ENCODE measurements at regions not wholly inside any gene's neighbourhood (a gene's known extent, or its start where the extent isn't known, plus 50 kb on each side); places are given as distances from the start of the nearest gene placed in this dataset.
"Not testable (repeated sequence)": the region's sequence is repeated elsewhere in the genome, so short reads cannot be mapped to it uniquely, and the experiment has no call there.

GRCh38 chr11:123344188-123344587, 85.9 kb upstream of the GRAMD1B start:
- not testable (repeated sequence) for DNase-seq (ENCODE audit: low read depth)

GRCh38 chr11:123338997-123339752, 90.9 kb upstream of the GRAMD1B start:
- DNase-seq (ENCODE audit: low read depth), result no peak

- DNase-seq (ENCODE audit: low read depth), result no peak
These were observed 91.7 kb upstream of the GRAMD1B start for GRCh38 chr11:123338266-123338800.

GRCh38 chr11:123334925-123335324, 95.1 kb upstream of the GRAMD1B start:
- DNase-seq (ENCODE audit: low read depth), result no peak

- not testable (repeated sequence) for DNase-seq (ENCODE audit: low read depth)
These were observed 97.5 kb upstream of the GRAMD1B start for GRCh38 chr11:123332577-123332976.

GRCh38 chr11:123330948-123331347, 99.1 kb upstream of the GRAMD1B start:
- no peak for DNase-seq (ENCODE audit: low read depth)

GRCh38 chr11:123330471-123330870, 99.6 kb upstream of the GRAMD1B start:
- DNase-seq (ENCODE audit: low read depth), result no peak

GRCh38 chr11:123330071-123330470, 100.0 kb upstream of the GRAMD1B start:
- DNase-seq (ENCODE audit: low read depth), result no peak

- no peak for DNase-seq (ENCODE audit: low read depth)
These were observed 101.7 kb upstream of the GRAMD1B start for GRCh38 chr11:123328281-123328867.

GRCh38 chr11:123325533-123325932, 104.5 kb upstream of the GRAMD1B start:
- DNase-seq (ENCODE audit: low read depth), result no peak

GRCh38 chr11:123323568-123323967, 106.5 kb upstream of the GRAMD1B start:
- no peak for DNase-seq (ENCODE audit: low read depth)

- no peak for DNase-seq (ENCODE audit: low read depth)
These were observed 108.4 kb upstream of the GRAMD1B start for GRCh38 chr11:123321636-123322035.

GRCh38 chr11:123318623-123319022, 111.4 kb upstream of the GRAMD1B start:
- no peak for DNase-seq (ENCODE audit: low read depth)

GRCh38 chr11:123318132-123318531, 111.9 kb upstream of the GRAMD1B start:
- DNase-seq (ENCODE audit: low read depth), result not testable (repeated sequence)

- DNase-seq (ENCODE audit: low read depth), result peak; percentile 18
These were observed 114.1 kb upstream of the GRAMD1B start for GRCh38 chr11:123316003-123316402.

- DNase-seq (ENCODE audit: low read depth), result no peak
These were observed 115.1 kb upstream of the GRAMD1B start for GRCh38 chr11:123314972-123315371.

GRCh38 chr11:123313262-123313661, 116.8 kb upstream of the GRAMD1B start:
- DNase-seq (ENCODE audit: low read depth), result no peak

- peak; percentile 59 for DNase-seq (ENCODE audit: low read depth)
These were observed 113.0 kb upstream of the CLMP start for GRCh38 chr11:123308077-123308476.

GRCh38 chr11:123307276-123307675, 112.2 kb upstream of the CLMP start:
- DNase-seq (ENCODE audit: low read depth), result no peak

GRCh38 chr11:123306531-123306930, 111.5 kb upstream of the CLMP start:
- no peak for DNase-seq (ENCODE audit: low read depth)

GRCh38 chr11:123305601-123306375, 110.7 kb upstream of the CLMP start:
- DNase-seq (ENCODE audit: low read depth), result no peak

- DNase-seq (ENCODE audit: low read depth), result no peak
These were observed 109.9 kb upstream of the CLMP start for GRCh38 chr11:123304828-123305466.
